ENCODE measurements at regions not wholly inside any gene's neighbourhood (a gene's known extent, or its start where the extent isn't known, plus 50 kb on each side); places are given as distances from the start of the nearest gene placed in this dataset.

DNA sequence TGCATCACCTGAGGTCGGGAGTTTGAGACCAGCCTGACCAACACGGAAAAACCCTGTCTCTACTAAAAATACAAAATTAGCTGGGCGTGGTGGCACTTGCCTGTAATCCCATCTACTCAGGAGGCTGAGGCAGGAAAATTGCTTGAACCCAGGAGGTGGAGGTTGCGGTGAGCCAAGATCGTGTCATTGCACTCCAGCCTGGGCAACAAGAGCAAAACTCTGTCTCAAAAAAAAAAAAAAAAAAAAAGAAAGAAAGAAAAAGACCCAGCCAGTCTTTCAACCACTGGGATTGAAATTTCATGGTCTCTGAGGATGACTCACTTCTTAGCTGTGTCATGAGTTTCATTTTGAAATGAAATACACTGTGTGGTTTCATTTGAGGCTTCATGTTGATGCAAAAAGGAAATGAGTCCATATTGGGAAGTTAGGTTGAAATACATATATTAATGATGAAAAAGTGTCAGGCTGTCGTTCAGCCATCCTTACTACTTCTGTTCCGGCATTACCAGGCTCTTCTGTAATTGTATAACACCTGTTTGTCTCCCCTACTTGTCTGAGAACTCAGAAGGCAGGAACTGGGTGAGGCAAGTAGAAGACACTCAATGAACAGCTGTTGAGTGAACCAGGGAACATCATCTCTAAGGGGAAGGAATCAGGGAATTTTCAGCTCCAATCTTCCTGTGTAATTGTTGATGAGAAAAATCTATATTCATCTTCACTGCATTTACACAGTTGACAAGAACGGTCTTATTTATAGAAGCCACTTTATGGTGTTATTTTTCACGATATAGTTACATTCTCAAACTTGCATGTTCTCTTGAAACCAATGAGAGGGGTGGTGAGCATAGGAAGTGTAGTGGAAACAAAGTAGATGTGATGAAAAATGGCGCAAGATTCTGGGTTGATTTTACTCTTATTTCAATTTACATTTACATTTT, 87.4 kb downstream of the NFKBIZ start:
- no peak for TF ChIP-seq EZH2 (IDR thresholded peaks at IDR 0.05; ENCODE audit: low read length, missing control alignments)
- TF ChIP-seq, protein P1, sequence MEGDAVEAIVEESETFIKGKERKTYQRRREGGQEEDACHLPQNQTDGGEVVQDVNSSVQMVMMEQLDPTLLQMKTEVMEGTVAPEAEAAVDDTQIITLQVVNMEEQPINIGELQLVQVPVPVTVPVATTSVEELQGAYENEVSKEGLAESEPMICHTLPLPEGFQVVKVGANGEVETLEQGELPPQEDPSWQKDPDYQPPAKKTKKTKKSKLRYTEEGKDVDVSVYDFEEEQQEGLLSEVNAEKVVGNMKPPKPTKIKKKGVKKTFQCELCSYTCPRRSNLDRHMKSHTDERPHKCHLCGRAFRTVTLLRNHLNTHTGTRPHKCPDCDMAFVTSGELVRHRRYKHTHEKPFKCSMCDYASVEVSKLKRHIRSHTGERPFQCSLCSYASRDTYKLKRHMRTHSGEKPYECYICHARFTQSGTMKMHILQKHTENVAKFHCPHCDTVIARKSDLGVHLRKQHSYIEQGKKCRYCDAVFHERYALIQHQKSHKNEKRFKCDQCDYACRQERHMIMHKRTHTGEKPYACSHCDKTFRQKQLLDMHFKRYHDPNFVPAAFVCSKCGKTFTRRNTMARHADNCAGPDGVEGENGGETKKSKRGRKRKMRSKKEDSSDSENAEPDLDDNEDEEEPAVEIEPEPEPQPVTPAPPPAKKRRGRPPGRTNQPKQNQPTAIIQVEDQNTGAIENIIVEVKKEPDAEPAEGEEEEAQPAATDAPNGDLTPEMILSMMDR (conservative IDR thresholded peaks at IDR 0.05 in 1 of 2, IDR thresholded peaks at IDR 0.05 in 1 of 2; ENCODE audit: low read depth in 1 of 2, low read length in 2 of 2): no peak

Measured in fibroblast of lung (primary cell).